ENCODE measurements at regions not wholly inside any gene's neighbourhood (a gene's known extent, or its start where the extent isn't known, plus 50 kb on each side); places are given as distances from the start of the nearest gene placed in this dataset.

- Histone ChIP-seq H3K36me3 (ENCODE audit: insufficient read depth, low read length, poor library complexity, severe bottlenecking) (no peaks in the 10 kb centered on the region), H3K9me3 (ENCODE audit: low read depth, low read length, poor library complexity, severe bottlenecking) (no peaks in the 10 kb centered on the region), H3K4me1 (ENCODE audit: insufficient read depth, low read length, poor library complexity, severe bottlenecking) (no peaks in the 10 kb centered on the region), H3K4me3 (ENCODE audit: low read depth, low read length, poor library complexity, severe bottlenecking) (no peak overlapping the region), H3K27me3 (replicated peaks; ENCODE audit: insufficient read depth, low read depth, low read length, poor library complexity) (peaks cover 6% of the 10 kb centered on the region), H3K27ac (ENCODE audit: low read depth, low read length, poor library complexity, severe bottlenecking) (no peak overlapping the region)
- no peak for DNase-seq (ENCODE audit: low spot score)
- TF ChIP-seq CTCF (conservative IDR thresholded peaks at IDR 0.05; ENCODE audit: low read depth, low read length) (no peak), EZH2 (IDR thresholded peaks at IDR 0.05; ENCODE audit: borderline replicate concordance, low read depth, low read length, poor library complexity, severe bottlenecking) (no peak)
- ChIA-PET POLR2A (ENCODE audit: low non-redundant PET) (interaction anchor here (0.5 kb wide), 1 partner anchor 10 kb away, joined by 4 read pairs; no protein-coding TSS in a partner anchor), CTCF (no interaction called here)
- intact Hi-C loops (cut with micrococcal nuclease; ENCODE audit: unreplicated experiment): no loop called here
- BruUV-seq (replicated peaks): no TSS peak
These were observed 91.5 kb downstream of the TENT5C start for GRCh38 chr1:117697220-117697781.

DNA sequence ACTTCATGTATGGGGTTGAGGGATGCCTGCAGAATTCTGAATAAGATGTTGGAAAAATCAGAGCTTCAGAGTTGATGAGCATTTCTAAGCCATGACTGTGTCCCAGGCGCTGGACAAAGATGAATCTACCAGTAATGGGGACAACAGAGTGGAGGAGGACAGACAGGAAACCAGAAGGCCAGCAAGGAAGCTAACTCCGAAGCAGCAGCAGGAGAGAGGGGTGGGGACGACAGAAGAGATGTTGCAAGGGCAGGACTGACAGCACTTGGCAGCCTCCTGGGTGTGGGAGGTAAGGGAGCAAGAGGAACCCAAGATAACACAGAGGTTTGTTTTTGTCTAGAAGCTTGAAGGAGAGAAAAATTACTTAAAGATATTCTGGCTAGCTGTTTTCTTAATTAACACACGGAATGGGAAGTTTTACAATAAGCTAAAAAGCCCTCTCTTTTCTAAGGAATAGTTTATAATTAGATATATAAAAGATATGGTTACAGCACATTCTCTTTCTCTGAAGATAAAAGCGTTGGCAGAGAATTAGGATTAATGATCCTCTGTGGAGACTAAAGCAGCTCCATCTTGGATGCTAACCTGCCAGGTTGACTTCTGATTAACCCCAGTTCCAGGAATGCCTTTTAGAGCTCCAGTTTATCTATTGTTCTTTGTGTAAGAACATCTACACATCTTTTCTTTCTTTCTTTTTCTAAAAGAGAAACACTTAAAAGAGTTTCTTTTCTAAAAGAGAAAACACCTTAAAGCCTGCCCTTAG, 92.7 kb downstream of the TENT5C start:
- no peak overlapping the region for H3K4me3 ChIP-seq (ENCODE audit: low read depth, low read length, poor library complexity, severe bottlenecking)
- H3K36me3 ChIP-seq (ENCODE audit: insufficient read depth, low read length, poor library complexity, severe bottlenecking): no peaks in the 10 kb centered on the region
- ChIA-PET CTCF (no interaction called here), POLR2A (ENCODE audit: low non-redundant PET) (no interaction called here)
- H3K27me3 ChIP-seq (replicated peaks; ENCODE audit: insufficient read depth, low read depth, low read length, poor library complexity): no peaks in the 10 kb centered on the region
- H3K4me1 ChIP-seq (ENCODE audit: insufficient read depth, low read length, poor library complexity, severe bottlenecking): no peaks in the 10 kb centered on the region
- intact Hi-C loops (cut with micrococcal nuclease; ENCODE audit: unreplicated experiment): no loop called here
- no peak overlapping the region for H3K27ac ChIP-seq (ENCODE audit: low read depth, low read length, poor library complexity, severe bottlenecking)
- DNase-seq (ENCODE audit: low spot score): no peak
- TF ChIP-seq CTCF (conservative IDR thresholded peaks at IDR 0.05; ENCODE audit: low read depth, low read length) (no peak), EZH2 (IDR thresholded peaks at IDR 0.05; ENCODE audit: borderline replicate concordance, low read depth, low read length, poor library complexity, severe bottlenecking) (no peak)
- no TSS peak for BruUV-seq (replicated peaks)
- no peaks in the 10 kb centered on the region for H3K9me3 ChIP-seq (ENCODE audit: low read depth, low read length, poor library complexity, severe bottlenecking)

DNA sequence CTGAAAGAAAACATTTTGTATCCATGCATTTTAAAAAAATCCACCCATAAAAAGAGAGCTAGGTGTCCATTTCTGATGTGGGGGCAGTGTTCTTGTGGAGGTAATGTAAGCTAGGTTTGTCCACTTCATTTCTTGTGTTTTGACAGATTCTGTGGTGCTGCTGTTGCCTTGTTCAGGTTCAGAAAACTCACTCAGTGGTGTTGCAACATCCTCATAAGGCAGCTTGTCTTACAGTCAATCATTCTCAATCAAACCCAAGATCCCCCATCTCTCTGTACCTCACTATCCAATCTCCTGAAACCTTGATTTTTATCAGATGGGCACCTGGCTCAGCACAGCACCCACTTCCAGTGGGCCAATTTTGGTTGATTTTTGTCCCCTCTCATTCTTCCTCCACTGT, 94.1 kb downstream of the TENT5C start:
- TF ChIP-seq EZH2 (IDR thresholded peaks at IDR 0.05; ENCODE audit: borderline replicate concordance, low read depth, low read length, poor library complexity, severe bottlenecking) (no peak), CTCF (conservative IDR thresholded peaks at IDR 0.05; ENCODE audit: low read depth, low read length) (no peak)
- H3K27ac ChIP-seq (ENCODE audit: low read depth, low read length, poor library complexity, severe bottlenecking): no peak overlapping the region
- H3K4me3 ChIP-seq (ENCODE audit: low read depth, low read length, poor library complexity, severe bottlenecking): no peak overlapping the region
- H3K4me1 ChIP-seq (ENCODE audit: insufficient read depth, low read length, poor library complexity, severe bottlenecking): no peaks in the 10 kb centered on the region
- no peak for DNase-seq (ENCODE audit: low spot score)
- no TSS peak for BruUV-seq (replicated peaks)
- no peaks in the 10 kb centered on the region for H3K9me3 ChIP-seq (ENCODE audit: low read depth, low read length, poor library complexity, severe bottlenecking)
- intact Hi-C loops (cut with micrococcal nuclease; ENCODE audit: unreplicated experiment): no loop called here
- ChIA-PET POLR2A (ENCODE audit: low non-redundant PET) (no interaction called here), CTCF (no interaction called here)
- H3K27me3 ChIP-seq (replicated peaks; ENCODE audit: insufficient read depth, low read depth, low read length, poor library complexity): no peaks in the 10 kb centered on the region
- H3K36me3 ChIP-seq (ENCODE audit: insufficient read depth, low read length, poor library complexity, severe bottlenecking): no peaks in the 10 kb centered on the region
